ENCODE measurements at regions not wholly inside any gene's neighbourhood (a gene's known extent, or its start where the extent isn't known, plus 50 kb on each side); places are given as distances from the start of the nearest gene placed in this dataset.

DNA sequence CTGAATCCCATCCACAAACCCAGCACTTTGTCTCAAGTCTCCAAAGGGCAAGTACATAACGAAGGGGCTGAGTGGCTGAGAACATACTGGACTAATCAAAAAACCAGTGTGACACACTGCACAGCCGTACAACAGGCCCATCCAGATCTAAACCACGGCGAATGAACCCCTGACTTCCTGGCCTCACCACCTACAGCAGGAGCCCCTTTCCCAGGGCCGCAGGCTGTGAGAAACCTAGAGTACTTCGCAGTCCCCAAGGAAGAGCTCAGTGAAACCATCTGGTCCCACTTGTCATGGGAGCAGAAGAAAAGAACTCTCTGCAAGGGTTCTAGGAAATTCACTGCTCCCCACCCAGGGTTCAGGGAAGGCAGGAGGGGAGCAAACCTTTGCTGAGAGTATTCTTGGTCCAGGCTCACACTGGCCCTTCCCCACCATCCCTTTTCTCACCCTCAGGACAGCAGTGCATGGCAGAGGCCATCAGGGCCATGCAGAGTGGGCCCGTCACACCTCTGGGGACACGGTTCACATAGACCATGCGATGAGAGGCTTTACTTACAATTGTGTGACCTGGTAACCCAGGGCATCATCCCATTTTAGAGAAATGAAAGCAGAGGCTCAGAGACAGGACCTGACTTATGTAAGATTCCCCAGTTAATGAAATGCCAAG is 192.8 kb downstream of the BCL11B start:
- no peak for TF ChIP-seq CTCF (conservative IDR thresholded peaks at IDR 0.05 in 1 of 2, IDR thresholded peaks at IDR 0.05 in 1 of 2; ENCODE audit: extremely low read depth in 1 of 2, insufficient read depth in 1 of 2, low read depth in 1 of 2, low read length in 2 of 2)
- no peak for TF ChIP-seq EZH2 (IDR thresholded peaks at IDR 0.05; ENCODE audit: borderline replicate concordance, low read length)

Data from mammary epithelial cell (primary cell).